ENCODE measurements at regions not wholly inside any gene's neighbourhood (a gene's known extent, or its start where the extent isn't known, plus 50 kb on each side); places are given as distances from the start of the nearest gene placed in this dataset.

DNA sequence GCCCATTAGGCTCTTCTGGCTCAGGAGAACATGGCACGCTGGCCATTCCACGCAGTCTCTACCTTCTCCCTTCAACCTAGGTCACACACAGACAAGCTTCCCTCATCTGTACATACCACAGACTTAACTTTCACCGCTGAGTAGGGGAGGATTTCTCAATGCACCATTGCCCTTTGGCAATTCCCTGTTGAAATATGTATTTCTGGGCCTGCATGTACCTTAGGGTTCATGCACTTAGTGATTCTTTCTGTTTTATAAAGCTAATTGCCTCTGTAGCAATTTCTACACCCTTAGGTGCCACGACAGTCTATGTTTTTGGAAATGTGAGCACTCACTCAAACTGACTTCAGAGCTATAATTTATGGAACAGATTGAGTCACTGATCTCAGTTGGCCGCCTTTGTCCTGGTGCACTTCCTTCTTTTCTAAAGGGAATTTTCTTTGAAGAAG lies 253.8 kb upstream of the PRDM1 start:
- intact Hi-C loops (cut with micrococcal nuclease), result no loop called here
- Histone ChIP-seq H3K4me1 (ENCODE audit: control insufficient read depth in 2 of 2, insufficient read depth in 2 of 2, low read length in 2 of 2) (peaks cover 20% of the 10 kb centered on the region in 2 donors), H2AFZ (ENCODE audit: insufficient read depth, low read depth, low read length, poor library complexity, severe bottlenecking) (no peak overlapping the region), H3K27ac (ENCODE audit: low read length in 2 of 2) (no peak overlapping the region), H3K4me2 (replicated peaks; ENCODE audit: low read depth, low read length, poor library complexity, severe bottlenecking) (no peak overlapping the region), H3K79me2 (ENCODE audit: control insufficient read depth, insufficient read depth, low read length) (no peaks in the 10 kb centered on the region), H3K4me3 (ENCODE audit: control extremely low read depth in 1 of 5, extremely low read depth in 1 of 5, insufficient read depth in 1 of 5, low read depth in 2 of 5, low read length in 4 of 5) (no peak overlapping the region), H3K9me3 (ENCODE audit: control extremely low read depth in 1 of 3, control insufficient read depth in 2 of 3, insufficient read depth in 1 of 3, low read length in 2 of 3) (no peaks in the 10 kb centered on the region), H4K20me1 (ENCODE audit: control insufficient read depth, insufficient read depth, low read length, poor library complexity, severe bottlenecking) (no peaks in the 10 kb centered on the region), H3K36me3 (replicated peaks in 1 of 2; ENCODE audit: control extremely low read depth in 1 of 2, control insufficient read depth in 1 of 2, extremely low read depth in 1 of 2, insufficient read depth in 2 of 2, low read length in 1 of 2) (no peaks in the 10 kb centered on the region), H3K27me3 (replicated peaks in 1 of 4; ENCODE audit: control extremely low read depth in 1 of 4, control insufficient read depth in 3 of 4, insufficient read depth in 4 of 4, low read length in 3 of 4) (no peaks in the 10 kb centered on the region), H3K9ac (ENCODE audit: low read length) (no peak overlapping the region)
- DNase-seq, result no peak
- WGBS (ENCODE audit: insufficient coverage), result no CpG with 5 or more reads among the region's 5 CpGs
- ChIA-PET CTCF (no interaction called here), POLR2A (no interaction called here)
- Mint-ChIP-seq H3K9me3 (ENCODE audit: insufficient read depth) (no peaks in the 10 kb centered on the region), H3K4me1 (peaks cover 28% of the 10 kb centered on the region), H3K27ac (no peak overlapping the region), H3K27me3 (peaks cover 4% of the 10 kb centered on the region), H3K4me3 (no peak overlapping the region)
- TF ChIP-seq, protein P1, sequence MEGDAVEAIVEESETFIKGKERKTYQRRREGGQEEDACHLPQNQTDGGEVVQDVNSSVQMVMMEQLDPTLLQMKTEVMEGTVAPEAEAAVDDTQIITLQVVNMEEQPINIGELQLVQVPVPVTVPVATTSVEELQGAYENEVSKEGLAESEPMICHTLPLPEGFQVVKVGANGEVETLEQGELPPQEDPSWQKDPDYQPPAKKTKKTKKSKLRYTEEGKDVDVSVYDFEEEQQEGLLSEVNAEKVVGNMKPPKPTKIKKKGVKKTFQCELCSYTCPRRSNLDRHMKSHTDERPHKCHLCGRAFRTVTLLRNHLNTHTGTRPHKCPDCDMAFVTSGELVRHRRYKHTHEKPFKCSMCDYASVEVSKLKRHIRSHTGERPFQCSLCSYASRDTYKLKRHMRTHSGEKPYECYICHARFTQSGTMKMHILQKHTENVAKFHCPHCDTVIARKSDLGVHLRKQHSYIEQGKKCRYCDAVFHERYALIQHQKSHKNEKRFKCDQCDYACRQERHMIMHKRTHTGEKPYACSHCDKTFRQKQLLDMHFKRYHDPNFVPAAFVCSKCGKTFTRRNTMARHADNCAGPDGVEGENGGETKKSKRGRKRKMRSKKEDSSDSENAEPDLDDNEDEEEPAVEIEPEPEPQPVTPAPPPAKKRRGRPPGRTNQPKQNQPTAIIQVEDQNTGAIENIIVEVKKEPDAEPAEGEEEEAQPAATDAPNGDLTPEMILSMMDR (IDR thresholded peaks at IDR 0.05), result no peak
- TF ChIP-seq EZH2 (IDR thresholded peaks at IDR 0.05; ENCODE audit: borderline replicate concordance, insufficient read depth, low read depth, low read length, poor library complexity, severe bottlenecking), result no peak
- ATAC-seq (ENCODE audit: low read depth), result no peak

DNA sequence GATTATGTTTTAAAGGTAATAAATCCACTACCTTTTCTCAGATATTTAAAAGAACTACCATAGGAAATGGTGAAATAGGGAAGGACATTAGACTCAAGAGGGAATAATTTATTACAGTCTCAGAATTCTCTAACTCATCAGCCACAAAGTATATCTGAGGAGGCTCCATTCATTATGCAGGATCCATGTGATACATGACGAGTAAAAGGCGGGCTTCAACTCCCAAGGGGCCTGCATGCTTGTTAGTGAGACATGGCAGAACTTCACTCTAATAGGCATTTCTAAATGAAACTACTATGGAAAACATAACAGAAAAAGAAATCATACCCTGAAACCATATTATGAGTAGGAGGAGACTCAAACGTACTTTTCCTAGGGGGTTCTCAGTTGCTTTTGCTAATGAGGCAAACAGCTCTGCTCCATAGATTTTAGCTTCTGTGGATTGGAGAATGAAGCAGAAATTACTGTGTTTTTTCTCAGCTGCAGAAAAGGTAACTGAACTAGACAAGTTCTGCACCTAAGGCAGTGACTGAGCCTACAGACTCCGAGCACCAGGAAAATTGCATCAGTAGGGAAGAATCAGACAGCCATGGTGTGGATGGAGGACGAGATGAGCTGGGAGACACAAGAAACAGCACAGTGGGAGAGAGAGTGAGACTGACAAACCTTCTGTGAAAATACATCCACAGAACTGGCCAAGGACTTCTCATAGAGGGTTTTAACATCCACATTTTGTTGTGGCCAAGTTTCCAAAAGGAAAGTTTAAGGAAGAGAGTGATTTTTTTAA lies 254.6 kb upstream of the PRDM1 start:
- no peak for TF ChIP-seq EZH2 (IDR thresholded peaks at IDR 0.05; ENCODE audit: borderline replicate concordance, insufficient read depth, low read depth, low read length, poor library complexity, severe bottlenecking)
- TF ChIP-seq, protein P1 (IDR thresholded peaks at IDR 0.05), result no peak
- H3K4me3 ChIP-seq (ENCODE audit: control extremely low read depth in 1 of 5, extremely low read depth in 1 of 5, insufficient read depth in 1 of 5, low read depth in 2 of 5, low read length in 4 of 5), result no peak overlapping the region
- ChIA-PET CTCF (no interaction called here), POLR2A (no interaction called here)
- H3K4me2 ChIP-seq (replicated peaks; ENCODE audit: low read depth, low read length, poor library complexity, severe bottlenecking), result no peak overlapping the region
- DNase-seq (no peak), ATAC-seq (ENCODE audit: low read depth) (no peak)
- intact Hi-C loops (cut with micrococcal nuclease), result no loop called here
- Mint-ChIP-seq H3K4me3 (no peak overlapping the region), H3K4me1 (peaks cover 23% of the 10 kb centered on the region), H3K27me3 (peaks cover 4% of the 10 kb centered on the region), H3K9me3 (ENCODE audit: insufficient read depth) (peaks cover 1% of the 10 kb centered on the region), H3K27ac (no peak overlapping the region)
- H4K20me1 ChIP-seq (ENCODE audit: control insufficient read depth, insufficient read depth, low read length, poor library complexity, severe bottlenecking), result no peaks in the 10 kb centered on the region
- H3K9me3 ChIP-seq (ENCODE audit: control extremely low read depth in 1 of 3, control insufficient read depth in 2 of 3, insufficient read depth in 1 of 3, low read length in 2 of 3), result no peaks in the 10 kb centered on the region
- no peak overlapping the region for H3K9ac ChIP-seq (ENCODE audit: low read length)
- no peak overlapping the region for H3K27ac ChIP-seq (ENCODE audit: low read length in 2 of 2)
- H3K4me1 ChIP-seq (ENCODE audit: control insufficient read depth in 2 of 2, insufficient read depth in 2 of 2, low read length in 2 of 2), result peaks cover 14 to 15% of the 10 kb centered on the region in 2 donors
- no peaks in the 10 kb centered on the region for H3K27me3 ChIP-seq (replicated peaks in 1 of 4; ENCODE audit: control extremely low read depth in 1 of 4, control insufficient read depth in 3 of 4, insufficient read depth in 4 of 4, low read length in 3 of 4)
- no peaks in the 10 kb centered on the region for H3K79me2 ChIP-seq (ENCODE audit: control insufficient read depth, insufficient read depth, low read length)
- H2AFZ ChIP-seq (ENCODE audit: insufficient read depth, low read depth, low read length, poor library complexity, severe bottlenecking), result no peak overlapping the region
- 70% methylated on average over 2 of the region's 5 CpGs for WGBS (ENCODE audit: insufficient coverage)
- no peaks in the 10 kb centered on the region for H3K36me3 ChIP-seq (replicated peaks in 1 of 2; ENCODE audit: control extremely low read depth in 1 of 2, control insufficient read depth in 1 of 2, extremely low read depth in 1 of 2, insufficient read depth in 2 of 2, low read length in 1 of 2)
